ENCODE measurements at regions not wholly inside any gene's neighbourhood (a gene's known extent, or its start where the extent isn't known, plus 50 kb on each side); places are given as distances from the start of the nearest gene placed in this dataset. TPM values are rescaled to one million over a fixed set of nuclear protein-coding genes. Genes with fewer than 3 reads are reported as not detected.

- Histone ChIP-seq H2BK15ac (replicated peaks; ENCODE audit: low read depth) (no peak overlapping the region), H3K23ac (ENCODE audit: low read length) (no peak overlapping the region), H3K18ac (ENCODE audit: low read length) (no peak overlapping the region), H4K5ac (ENCODE audit: low read length) (no peak overlapping the region), H3K4me2 (ENCODE audit: low read length) (no peak overlapping the region), H3K36me3 (ENCODE audit: control insufficient read depth, insufficient read depth, low read length) (no peaks in the 10 kb centered on the region), H2BK120ac (ENCODE audit: low read depth, low read length) (no peak overlapping the region), H3K79me1 (ENCODE audit: low read length) (no peaks in the 10 kb centered on the region), H2BK5ac (ENCODE audit: low read length) (no peak overlapping the region), H3K27ac (ENCODE audit: low read depth, low read length) (no peak overlapping the region), H3K4ac (ENCODE audit: low read depth, low read length) (no peak overlapping the region), H3K4me3 (ENCODE audit: low read length) (no peak overlapping the region), H2AK5ac (ENCODE audit: low read length) (no peak overlapping the region), H3K79me2 (ENCODE audit: control insufficient read depth, insufficient read depth, low read length) (no peaks in the 10 kb centered on the region), H3K56ac (ENCODE audit: low read length) (no peak overlapping the region), H3K9ac (ENCODE audit: low read length) (no peak overlapping the region), H3K27me3 (ENCODE audit: insufficient read depth, low read length, poor library complexity) (no peaks in the 10 kb centered on the region), H4K8ac (ENCODE audit: low read depth, low read length) (no peak overlapping the region), H3K4me1 (ENCODE audit: control insufficient read depth, low read depth, low read length) (no peaks in the 10 kb centered on the region)
- no peak for DNase-seq
Measured at GRCh38 chr4:81287101-81287500, 72.1 kb upstream of the PRKG2 start.

GRCh38 chr4:81282131-81282530, 67.1 kb upstream of the PRKG2 start:
- no peaks in the 10 kb centered on the region for H3K36me3 ChIP-seq (ENCODE audit: control insufficient read depth, insufficient read depth, low read length)
- H3K4me2 ChIP-seq (ENCODE audit: low read length): no peak overlapping the region
- no peak overlapping the region for H3K23ac ChIP-seq (ENCODE audit: low read length)
- H3K27me3 ChIP-seq (ENCODE audit: insufficient read depth, low read length, poor library complexity): no peaks in the 10 kb centered on the region
- no peak overlapping the region for H2BK120ac ChIP-seq (ENCODE audit: low read depth, low read length)
- no peaks in the 10 kb centered on the region for H3K4me1 ChIP-seq (ENCODE audit: control insufficient read depth, low read depth, low read length)
- no peak overlapping the region for H3K56ac ChIP-seq (ENCODE audit: low read length)
- WGBS (ENCODE audit: extremely low coverage, insufficient coverage, low lambda C conversion rate): no CpG with 5 or more reads among the region's 3 CpGs
- H3K18ac ChIP-seq (ENCODE audit: low read length): no peak overlapping the region
- H2BK5ac ChIP-seq (ENCODE audit: low read length): no peak overlapping the region
- H3K9ac ChIP-seq (ENCODE audit: low read length): no peak overlapping the region
- no peak overlapping the region for H2AK5ac ChIP-seq (ENCODE audit: low read length)
- no peak overlapping the region for H4K8ac ChIP-seq (ENCODE audit: low read depth, low read length)
- no peaks in the 10 kb centered on the region for H3K79me1 ChIP-seq (ENCODE audit: low read length)
- H4K5ac ChIP-seq (ENCODE audit: low read length): no peak overlapping the region
- H3K4me3 ChIP-seq (ENCODE audit: low read length): no peak overlapping the region
- H2BK15ac ChIP-seq (replicated peaks; ENCODE audit: low read depth): no peak overlapping the region
- no peak overlapping the region for H3K4ac ChIP-seq (ENCODE audit: low read depth, low read length)
- H3K27ac ChIP-seq (ENCODE audit: low read depth, low read length): no peak overlapping the region
- no peak for DNase-seq
- no peaks in the 10 kb centered on the region for H3K79me2 ChIP-seq (ENCODE audit: control insufficient read depth, insufficient read depth, low read length)

GRCh38 chr4:81274460-81274859, 59.4 kb upstream of the PRKG2 start:
- Histone ChIP-seq H3K9ac (ENCODE audit: low read length) (no peak overlapping the region), H3K79me1 (ENCODE audit: low read length) (no peaks in the 10 kb centered on the region), H3K79me2 (ENCODE audit: control insufficient read depth, insufficient read depth, low read length) (no peaks in the 10 kb centered on the region), H3K36me3 (ENCODE audit: control insufficient read depth, insufficient read depth, low read length) (no peaks in the 10 kb centered on the region), H2BK5ac (ENCODE audit: low read length) (no peak overlapping the region), H3K4me1 (ENCODE audit: control insufficient read depth, low read depth, low read length) (no peaks in the 10 kb centered on the region), H3K27ac (ENCODE audit: low read depth, low read length) (no peak overlapping the region), H3K23ac (ENCODE audit: low read length) (no peak overlapping the region), H4K8ac (ENCODE audit: low read depth, low read length) (no peak overlapping the region), H3K4me3 (ENCODE audit: low read length) (no peak overlapping the region), H2BK120ac (ENCODE audit: low read depth, low read length) (no peak overlapping the region), H3K4me2 (ENCODE audit: low read length) (no peak overlapping the region), H3K4ac (ENCODE audit: low read depth, low read length) (no peak overlapping the region), H3K27me3 (ENCODE audit: insufficient read depth, low read length, poor library complexity) (no peaks in the 10 kb centered on the region), H2BK15ac (replicated peaks; ENCODE audit: low read depth) (no peak overlapping the region), H4K5ac (ENCODE audit: low read length) (no peak overlapping the region), H3K18ac (ENCODE audit: low read length) (no peak overlapping the region), H3K56ac (ENCODE audit: low read length) (no peak overlapping the region), H2AK5ac (ENCODE audit: low read length) (no peak overlapping the region)
- WGBS (ENCODE audit: extremely low coverage, insufficient coverage, low lambda C conversion rate): no CpG with 5 or more reads among the region's 1 CpG
- DNase-seq: no peak

DNA sequence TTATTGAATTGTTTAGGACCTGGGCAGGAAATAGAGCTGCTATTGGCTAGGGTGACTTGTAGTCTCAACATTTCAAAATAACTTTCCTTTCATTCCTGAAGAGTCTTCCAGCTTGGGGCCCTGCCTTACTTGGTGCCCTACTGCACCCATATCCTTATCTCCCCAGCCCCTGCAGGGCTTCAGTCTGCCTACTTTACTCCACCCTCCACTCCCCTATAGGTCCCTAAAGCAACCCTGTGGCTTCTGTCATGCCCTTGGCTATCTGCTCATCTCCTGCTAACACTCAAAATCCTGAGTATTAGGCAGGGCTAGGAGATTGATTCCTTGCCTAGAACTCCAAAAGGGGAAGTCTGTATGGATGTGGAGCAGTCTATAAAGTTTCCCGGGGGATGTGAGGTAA, 57.6 kb upstream of the PRKG2 start:
- no CpG with 5 or more reads among the region's 1 CpG for WGBS (ENCODE audit: extremely low coverage, insufficient coverage, low lambda C conversion rate)
- Histone ChIP-seq H2BK15ac (replicated peaks; ENCODE audit: low read depth) (no peak overlapping the region), H4K8ac (ENCODE audit: low read depth, low read length) (no peak overlapping the region), H3K79me2 (ENCODE audit: control insufficient read depth, insufficient read depth, low read length) (no peaks in the 10 kb centered on the region), H3K56ac (ENCODE audit: low read length) (no peak overlapping the region), H3K9ac (ENCODE audit: low read length) (no peak overlapping the region), H3K27ac (ENCODE audit: low read depth, low read length) (no peak overlapping the region), H3K4ac (ENCODE audit: low read depth, low read length) (no peak overlapping the region), H3K23ac (ENCODE audit: low read length) (no peak overlapping the region), H3K18ac (ENCODE audit: low read length) (no peak overlapping the region), H3K4me1 (ENCODE audit: control insufficient read depth, low read depth, low read length) (no peaks in the 10 kb centered on the region), H3K4me3 (ENCODE audit: low read length) (no peak overlapping the region), H4K5ac (ENCODE audit: low read length) (no peak overlapping the region), H2BK120ac (ENCODE audit: low read depth, low read length) (no peak overlapping the region), H2AK5ac (ENCODE audit: low read length) (no peak overlapping the region), H3K79me1 (ENCODE audit: low read length) (no peaks in the 10 kb centered on the region), H3K4me2 (ENCODE audit: low read length) (no peak overlapping the region), H3K27me3 (ENCODE audit: insufficient read depth, low read length, poor library complexity) (no peaks in the 10 kb centered on the region), H3K36me3 (ENCODE audit: control insufficient read depth, insufficient read depth, low read length) (no peaks in the 10 kb centered on the region), H2BK5ac (ENCODE audit: low read length) (no peak overlapping the region)
- DNase-seq: no peak

Small RNAs in the stretch of these regions (small RNA-seq; reads per million reads assigned to genes)
- not detected for gene RNU5A-2P (ENCODE audit: insufficient read depth)

All from mesendoderm (in vitro differentiated cells).